Adrenal gland (tissue), 5 donors: ENCODE measurements at regions not wholly inside any gene's neighbourhood (a gene's known extent, or its start where the extent isn't known, plus 50 kb on each side); places are given as distances from the start of the nearest gene placed in this dataset.

Experiments used
- POLR2A ChIP-seq, 2 donors: fragments of 450-650 bp; IDR thresholded peaks; one replicate each; pipeline ENCODE4 v1.6.1; 2017; ENCODE audit warnings: antibody characterized with exemption in 2 of 2, mild to moderate bottlenecking in 2 of 2, moderate library complexity in 1 of 2
- TF ChIP-seq, protein P1 (sequence below), 6 experiments: fragments of 450-650 bp in 4 of 6; fragments of 200-600 bp in 2 of 6; sonication (generic) in 1 of 6; IDR thresholded peaks; 1 replicate in 5 of 6; 2 replicates in 1 of 6; pipeline versions ENCODE4 v1.5.1 to v1.8.0; 2016 to 2021; ENCODE audit warnings: antibody characterized with exemption in 6 of 6, mild to moderate bottlenecking in 2 of 6, moderate library complexity in 1 of 6
- donor health status: DM: no; HTN: no; CAD: no.

DNA sequence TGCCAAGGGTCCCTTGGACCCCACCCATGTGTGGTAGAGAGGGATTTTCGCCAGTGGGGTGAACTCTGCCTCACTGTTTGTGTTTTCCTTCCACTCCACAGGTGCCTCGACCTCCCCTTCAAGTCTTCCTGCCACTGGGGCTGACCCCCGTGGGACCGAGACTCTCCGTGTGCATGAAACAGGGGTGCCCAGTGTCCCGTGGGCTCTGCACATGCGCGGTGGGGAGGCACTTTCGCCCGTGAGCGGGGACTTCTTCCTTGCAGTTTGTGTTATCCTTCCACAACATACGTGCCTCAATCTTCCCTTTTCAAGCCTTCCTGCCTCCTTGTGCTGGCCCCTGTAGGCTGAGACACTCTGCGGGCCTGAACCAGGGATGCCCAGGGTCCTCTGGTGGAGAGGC is 362.4 kb downstream of the ALG10 start:
- no peak for TF ChIP-seq POLR2A (IDR thresholded peaks at IDR 0.05)
- TF ChIP-seq, protein P1, sequence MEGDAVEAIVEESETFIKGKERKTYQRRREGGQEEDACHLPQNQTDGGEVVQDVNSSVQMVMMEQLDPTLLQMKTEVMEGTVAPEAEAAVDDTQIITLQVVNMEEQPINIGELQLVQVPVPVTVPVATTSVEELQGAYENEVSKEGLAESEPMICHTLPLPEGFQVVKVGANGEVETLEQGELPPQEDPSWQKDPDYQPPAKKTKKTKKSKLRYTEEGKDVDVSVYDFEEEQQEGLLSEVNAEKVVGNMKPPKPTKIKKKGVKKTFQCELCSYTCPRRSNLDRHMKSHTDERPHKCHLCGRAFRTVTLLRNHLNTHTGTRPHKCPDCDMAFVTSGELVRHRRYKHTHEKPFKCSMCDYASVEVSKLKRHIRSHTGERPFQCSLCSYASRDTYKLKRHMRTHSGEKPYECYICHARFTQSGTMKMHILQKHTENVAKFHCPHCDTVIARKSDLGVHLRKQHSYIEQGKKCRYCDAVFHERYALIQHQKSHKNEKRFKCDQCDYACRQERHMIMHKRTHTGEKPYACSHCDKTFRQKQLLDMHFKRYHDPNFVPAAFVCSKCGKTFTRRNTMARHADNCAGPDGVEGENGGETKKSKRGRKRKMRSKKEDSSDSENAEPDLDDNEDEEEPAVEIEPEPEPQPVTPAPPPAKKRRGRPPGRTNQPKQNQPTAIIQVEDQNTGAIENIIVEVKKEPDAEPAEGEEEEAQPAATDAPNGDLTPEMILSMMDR (IDR thresholded peaks at IDR 0.05): no peak
